GM23338 (cell line): ENCODE measurements at regions not wholly inside any gene's neighbourhood (a gene's known extent, or its start where the extent isn't known, plus 50 kb on each side); places are given as distances from the start of the nearest gene placed in this dataset.

ENCODE experiments used
- ATAC-seq: fragments of 200-7000 bp; cut with Tn5 transposase; 3 replicates; pipeline ENCODE4 v1.9.1; 2020
- DNase-seq: peaks from one replicate; pipeline ENCODE4 v3.0.0-alpha.2; 2015; ENCODE audit warnings: low spot score
- H2AFZ ChIP-seq: fragments of 200-600 bp; sonication (generic); 2 replicates; pipeline ENCODE4 v1.8.0; 2016; ENCODE audit warnings: antibody characterized with exemption, mild to moderate bottlenecking, moderate library complexity
- H3F3A ChIP-seq: fragments of 200-600 bp; sonication (generic); replicated peaks from 2 replicates; pipeline ENCODE4 v1.8.0; 2017; ENCODE audit warnings: antibody characterized with exemption, mixed run types, low read depth
- H3K27ac ChIP-seq: fragments of 200-600 bp; sonication (generic); 2 replicates; pipeline ENCODE4 v1.6.1; 2016; ENCODE audit warnings: low read depth
- H3K27me3 ChIP-seq: fragments of 200-600 bp; sonication (generic); 2 replicates; pipeline ENCODE4 v1.8.0; 2016; ENCODE audit warnings: mild to moderate bottlenecking, mixed run types, moderate library complexity; ENCODE audit not compliant: insufficient read depth
- H3K36me3 ChIP-seq: fragments of 200-600 bp; sonication (generic); 2 replicates; pipeline ENCODE4 v1.8.0; 2016; ENCODE audit warnings: mild to moderate bottlenecking; ENCODE audit not compliant: insufficient read depth
- H3K4me1 ChIP-seq: fragments of 200-600 bp; sonication (generic); 2 replicates; pipeline ENCODE4 v1.8.0; 2016; ENCODE audit warnings: mild to moderate bottlenecking, moderate library complexity; ENCODE audit not compliant: insufficient read depth
- H3K4me2 ChIP-seq: fragments of 200-600 bp; sonication (generic); 2 replicates; pipeline ENCODE4 v1.7.1; 2017; ENCODE audit warnings: mixed run types
- H3K4me3 ChIP-seq: fragments of 200-600 bp; sonication (generic); 2 replicates; pipeline ENCODE4 v1.6.1; 2016; ENCODE audit warnings: mixed run types
- H3K79me2 ChIP-seq: fragments of 200-600 bp; sonication (generic); replicated peaks from 2 replicates; pipeline ENCODE4 v1.8.0; 2017; ENCODE audit warnings: mild to moderate bottlenecking; ENCODE audit not compliant: insufficient read depth
- H3K9me2 ChIP-seq: fragments of 200-600 bp; sonication (generic); 2 replicates; pipeline ENCODE4 v1.8.0; 2017; ENCODE audit not compliant: insufficient read depth
- H4K20me1 ChIP-seq: fragments of 200-600 bp; sonication (generic); replicated peaks from 2 replicates; pipeline ENCODE4 v1.8.0; 2017; ENCODE audit warnings: mild to moderate bottlenecking; ENCODE audit not compliant: insufficient read depth
- H3K27ac Mint-ChIP-seq: 2 replicates; pipeline ENCODE4 v1.8.0; 2020; ENCODE audit warnings: inconsistent platforms, mild to moderate bottlenecking, moderate library complexity, mixed read lengths
- H3K27me3 Mint-ChIP-seq: 3 replicates; pipeline ENCODE4 v1.8.0; 2022; ENCODE audit warnings: low read depth, mild to moderate bottlenecking, moderate library complexity, mixed read lengths, inconsistent platforms; ENCODE audit not compliant: insufficient read depth, poor library complexity
- H3K36me3 Mint-ChIP-seq: 3 replicates; pipeline ENCODE4 v1.8.0; 2021; ENCODE audit warnings: low read depth, mild to moderate bottlenecking, inconsistent platforms, moderate library complexity, mixed read lengths
- H3K4me1 Mint-ChIP-seq: 3 replicates; pipeline ENCODE4 v1.8.0; 2020; ENCODE audit warnings: mild to moderate bottlenecking, inconsistent platforms, mixed read lengths
- H3K4me3 Mint-ChIP-seq: 3 replicates; pipeline ENCODE4 v1.8.0; 2021; ENCODE audit warnings: moderate library complexity, mild to moderate bottlenecking, inconsistent platforms, mixed read lengths
- H3K9me3 Mint-ChIP-seq: 3 replicates; pipeline ENCODE4 v1.8.0; 2020; ENCODE audit warnings: moderate library complexity, mild to moderate bottlenecking, inconsistent platforms, mixed read lengths
- CREB1 ChIP-seq: fragments of 250-450 bp; sonication (Bioruptor Pico); IDR thresholded peaks from 2 replicates; pipeline ENCODE4 v1.5.0; 2020; ENCODE audit warnings: low read depth, mild to moderate bottlenecking, moderate library complexity
- EZH2 ChIP-seq: fragments of 200-600 bp; sonication (generic); IDR thresholded peaks from one replicate; pipeline ENCODE4 v1.8.0; 2017; ENCODE audit warnings: antibody characterized with exemption, mild to moderate bottlenecking, low read depth; ENCODE audit not compliant: unreplicated experiment
- POLR2AphosphoS5 ChIP-seq: IDR thresholded peaks from 2 replicates; pipeline ENCODE4 v1.6.1; 2016; ENCODE audit warnings: antibody characterized with exemption, low read depth
- STAT1 ChIP-seq: IDR thresholded peaks from one replicate; pipeline ENCODE4 v1.6.1; 2016; ENCODE audit warnings: antibody characterized with exemption; ENCODE audit not compliant: unreplicated experiment
- TF ChIP-seq, protein P1 (sequence below): fragments of 250-450 bp; sonication (Bioruptor Pico); IDR thresholded peaks from 2 replicates; pipeline ENCODE4 v1.5.0; 2020; ENCODE audit warnings: mild to moderate bottlenecking, moderate library complexity
- TF ChIP-seq, protein P2 (sequence below): IDR thresholded peaks from 2 replicates; pipeline ENCODE4 v1.6.1; 2016; ENCODE audit warnings: antibody characterized with exemption
- TF ChIP-seq, protein P3 (sequence below), 2 experiments: fragments of 200-600 bp in 1 of 2; sonication (generic) in 1 of 2; conservative IDR thresholded peaks; 2 replicates each; pipeline versions ENCODE4 v1.5.1 to v1.6.1; 2016 to 2017; ENCODE audit warnings: antibody characterized with exemption in 2 of 2, low read depth in 2 of 2, mild to moderate bottlenecking in 2 of 2, moderate library complexity in 1 of 2
- TF ChIP-seq, protein P4 (sequence below): IDR thresholded peaks from one replicate; pipeline ENCODE4 v1.6.1; 2018; ENCODE audit warnings: antibody characterized with exemption; ENCODE audit not compliant: unreplicated experiment

DNA sequence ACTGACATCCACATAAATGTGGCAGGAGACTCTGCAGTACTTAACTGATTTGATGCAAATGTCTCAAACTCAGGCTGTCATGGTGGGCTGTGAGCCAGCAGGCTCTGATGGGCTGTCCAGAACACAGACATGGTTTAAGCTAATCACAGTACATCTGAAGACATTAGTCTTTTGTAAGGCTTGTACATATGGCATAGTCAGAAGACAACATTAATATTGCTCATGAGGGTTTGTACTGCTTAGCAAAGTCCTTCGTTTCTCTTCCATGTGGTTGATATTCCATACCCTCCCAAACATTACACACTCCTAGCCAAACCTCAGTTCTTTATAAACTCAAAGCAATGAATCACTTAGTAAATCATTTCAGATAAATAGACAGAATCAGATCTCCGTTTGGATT, 330.6 kb downstream of the RND3 start:
- Histone ChIP-seq H3K27me3 (no peaks in the 10 kb centered on the region), H3K79me2 (no peaks in the 10 kb centered on the region), H3F3A (no peaks in the 10 kb centered on the region), H2AFZ (peak overlapping the region; percentile 90; the same call in 1 of the 2 replicates), H3K4me1 (no peaks in the 10 kb centered on the region), H3K36me3 (no peaks in the 10 kb centered on the region), H3K9me2 (no peaks in the 10 kb centered on the region), H3K27ac (no peak overlapping the region), H3K4me2 (no peak overlapping the region), H4K20me1 (no peaks in the 10 kb centered on the region), H3K4me3 (no peak overlapping the region)
- no peak overlapping the region for H3K27ac Mint-ChIP-seq
- H3K9me3 Mint-ChIP-seq: no peaks in the 10 kb centered on the region; the same call in 2 of the 3 replicates
- H3K4me3 Mint-ChIP-seq: no peak overlapping the region
- ATAC-seq: no peak
- TF ChIP-seq, protein P1, sequence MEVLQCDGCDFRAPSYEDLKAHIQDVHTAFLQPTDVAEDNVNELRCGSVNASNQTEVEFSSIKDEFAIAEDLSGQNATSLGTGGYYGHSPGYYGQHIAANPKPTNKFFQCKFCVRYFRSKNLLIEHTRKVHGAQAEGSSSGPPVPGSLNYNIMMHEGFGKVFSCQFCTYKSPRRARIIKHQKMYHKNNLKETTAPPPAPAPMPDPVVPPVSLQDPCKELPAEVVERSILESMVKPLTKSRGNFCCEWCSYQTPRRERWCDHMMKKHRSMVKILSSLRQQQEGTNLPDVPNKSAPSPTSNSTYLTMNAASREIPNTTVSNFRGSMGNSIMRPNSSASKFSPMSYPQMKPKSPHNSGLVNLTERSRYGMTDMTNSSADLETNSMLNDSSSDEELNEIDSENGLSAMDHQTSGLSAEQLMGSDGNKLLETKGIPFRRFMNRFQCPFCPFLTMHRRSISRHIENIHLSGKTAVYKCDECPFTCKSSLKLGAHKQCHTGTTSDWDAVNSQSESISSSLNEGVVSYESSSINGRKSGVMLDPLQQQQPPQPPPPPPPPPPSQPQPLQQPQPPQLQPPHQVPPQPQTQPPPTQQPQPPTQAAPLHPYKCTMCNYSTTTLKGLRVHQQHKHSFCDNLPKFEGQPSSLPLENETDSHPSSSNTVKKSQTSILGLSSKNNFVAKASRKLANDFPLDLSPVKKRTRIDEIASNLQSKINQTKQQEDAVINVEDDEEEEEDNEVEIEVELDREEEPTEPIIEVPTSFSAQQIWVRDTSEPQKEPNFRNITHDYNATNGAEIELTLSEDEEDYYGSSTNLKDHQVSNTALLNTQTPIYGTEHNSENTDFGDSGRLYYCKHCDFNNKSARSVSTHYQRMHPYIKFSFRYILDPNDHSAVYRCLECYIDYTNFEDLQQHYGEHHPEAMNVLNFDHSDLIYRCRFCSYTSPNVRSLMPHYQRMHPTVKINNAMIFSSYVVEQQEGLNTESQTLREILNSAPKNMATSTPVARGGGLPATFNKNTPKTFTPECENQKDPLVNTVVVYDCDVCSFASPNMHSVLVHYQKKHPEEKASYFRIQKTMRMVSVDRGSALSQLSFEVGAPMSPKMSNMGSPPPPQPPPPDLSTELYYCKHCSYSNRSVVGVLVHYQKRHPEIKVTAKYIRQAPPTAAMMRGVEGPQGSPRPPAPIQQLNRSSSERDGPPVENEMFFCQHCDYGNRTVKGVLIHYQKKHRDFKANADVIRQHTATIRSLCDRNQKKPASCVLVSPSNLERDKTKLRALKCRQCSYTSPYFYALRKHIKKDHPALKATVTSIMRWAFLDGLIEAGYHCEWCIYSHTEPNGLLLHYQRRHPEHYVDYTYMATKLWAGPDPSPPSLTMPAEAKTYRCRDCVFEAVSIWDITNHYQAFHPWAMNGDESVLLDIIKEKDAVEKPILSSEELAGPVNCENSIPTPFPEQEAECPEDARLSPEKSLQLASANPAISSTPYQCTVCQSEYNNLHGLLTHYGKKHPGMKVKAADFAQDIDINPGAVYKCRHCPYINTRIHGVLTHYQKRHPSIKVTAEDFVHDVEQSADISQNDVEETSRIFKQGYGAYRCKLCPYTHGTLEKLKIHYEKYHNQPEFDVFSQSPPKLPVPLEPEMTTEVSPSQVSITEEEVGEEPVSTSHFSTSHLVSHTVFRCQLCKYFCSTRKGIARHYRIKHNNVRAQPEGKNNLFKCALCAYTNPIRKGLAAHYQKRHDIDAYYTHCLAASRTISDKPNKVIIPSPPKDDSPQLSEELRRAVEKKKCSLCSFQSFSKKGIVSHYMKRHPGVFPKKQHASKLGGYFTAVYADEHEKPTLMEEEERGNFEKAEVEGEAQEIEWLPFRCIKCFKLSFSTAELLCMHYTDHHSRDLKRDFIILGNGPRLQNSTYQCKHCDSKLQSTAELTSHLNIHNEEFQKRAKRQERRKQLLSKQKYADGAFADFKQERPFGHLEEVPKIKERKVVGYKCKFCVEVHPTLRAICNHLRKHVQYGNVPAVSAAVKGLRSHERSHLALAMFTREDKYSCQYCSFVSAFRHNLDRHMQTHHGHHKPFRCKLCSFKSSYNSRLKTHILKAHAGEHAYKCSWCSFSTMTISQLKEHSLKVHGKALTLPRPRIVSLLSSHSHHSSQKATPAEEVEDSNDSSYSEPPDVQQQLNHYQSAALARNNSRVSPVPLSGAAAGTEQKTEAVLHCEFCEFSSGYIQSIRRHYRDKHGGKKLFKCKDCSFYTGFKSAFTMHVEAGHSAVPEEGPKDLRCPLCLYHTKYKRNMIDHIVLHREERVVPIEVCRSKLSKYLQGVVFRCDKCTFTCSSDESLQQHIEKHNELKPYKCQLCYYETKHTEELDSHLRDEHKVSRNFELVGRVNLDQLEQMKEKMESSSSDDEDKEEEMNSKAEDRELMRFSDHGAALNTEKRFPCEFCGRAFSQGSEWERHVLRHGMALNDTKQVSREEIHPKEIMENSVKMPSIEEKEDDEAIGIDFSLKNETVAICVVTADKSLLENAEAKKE (CRISPR knock-in tag): no peak
- DNase-seq: no peak
- no peaks in the 10 kb centered on the region for H3K4me1 Mint-ChIP-seq
- no peaks in the 10 kb centered on the region for H3K36me3 Mint-ChIP-seq
- no peaks in the 10 kb centered on the region for H3K27me3 Mint-ChIP-seq

DNA sequence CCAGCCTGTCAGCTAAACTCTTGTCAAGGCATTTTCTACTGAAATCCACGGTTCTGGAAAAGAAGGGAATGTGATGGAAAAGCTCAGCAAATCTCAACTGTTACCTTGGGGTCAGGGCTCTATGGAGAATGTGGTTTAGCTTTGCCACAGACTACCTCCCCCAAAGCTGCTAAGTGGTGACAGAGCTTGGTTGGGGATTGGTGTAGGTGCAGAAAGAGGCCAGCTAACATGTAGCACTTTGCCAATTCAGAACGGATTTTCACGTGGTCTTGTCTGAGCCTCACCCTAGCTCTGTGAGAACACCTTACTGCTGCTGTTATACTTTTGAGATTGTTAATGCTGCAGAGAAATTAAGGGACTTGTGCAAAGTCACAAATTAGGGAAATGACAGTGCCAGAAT, 331.1 kb downstream of the RND3 start:
- H3K4me2 ChIP-seq: no peak overlapping the region
- H3K9me2 ChIP-seq: no peaks in the 10 kb centered on the region
- Mint-ChIP-seq H3K27me3 (no peaks in the 10 kb centered on the region), H3K4me3 (no peak overlapping the region), H3K9me3 (no peaks in the 10 kb centered on the region; the same call in 2 of the 3 replicates), H3K36me3 (no peaks in the 10 kb centered on the region), H3K4me1 (no peaks in the 10 kb centered on the region), H3K27ac (no peak overlapping the region; the same call in 1 of the 2 replicates)
- H3K36me3 ChIP-seq: no peaks in the 10 kb centered on the region
- H3K27ac ChIP-seq: no peak overlapping the region
- no peak for DNase-seq
- no peak for ATAC-seq
- peak overlapping the region; percentile 90; the same call in 1 of the 2 replicates for H2AFZ ChIP-seq
- H3K27me3 ChIP-seq: no peaks in the 10 kb centered on the region
- no peaks in the 10 kb centered on the region for H3K79me2 ChIP-seq
- no peaks in the 10 kb centered on the region for H4K20me1 ChIP-seq
- H3K4me3 ChIP-seq: no peak overlapping the region
- H3F3A ChIP-seq: no peaks in the 10 kb centered on the region
- H3K4me1 ChIP-seq: no peaks in the 10 kb centered on the region
- no peak for TF ChIP-seq CREB1 (CRISPR knock-in tag)
- TF ChIP-seq, protein P2, sequence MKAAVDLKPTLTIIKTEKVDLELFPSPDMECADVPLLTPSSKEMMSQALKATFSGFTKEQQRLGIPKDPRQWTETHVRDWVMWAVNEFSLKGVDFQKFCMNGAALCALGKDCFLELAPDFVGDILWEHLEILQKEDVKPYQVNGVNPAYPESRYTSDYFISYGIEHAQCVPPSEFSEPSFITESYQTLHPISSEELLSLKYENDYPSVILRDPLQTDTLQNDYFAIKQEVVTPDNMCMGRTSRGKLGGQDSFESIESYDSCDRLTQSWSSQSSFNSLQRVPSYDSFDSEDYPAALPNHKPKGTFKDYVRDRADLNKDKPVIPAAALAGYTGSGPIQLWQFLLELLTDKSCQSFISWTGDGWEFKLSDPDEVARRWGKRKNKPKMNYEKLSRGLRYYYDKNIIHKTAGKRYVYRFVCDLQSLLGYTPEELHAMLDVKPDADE: no peak
- TF ChIP-seq, protein P3, sequence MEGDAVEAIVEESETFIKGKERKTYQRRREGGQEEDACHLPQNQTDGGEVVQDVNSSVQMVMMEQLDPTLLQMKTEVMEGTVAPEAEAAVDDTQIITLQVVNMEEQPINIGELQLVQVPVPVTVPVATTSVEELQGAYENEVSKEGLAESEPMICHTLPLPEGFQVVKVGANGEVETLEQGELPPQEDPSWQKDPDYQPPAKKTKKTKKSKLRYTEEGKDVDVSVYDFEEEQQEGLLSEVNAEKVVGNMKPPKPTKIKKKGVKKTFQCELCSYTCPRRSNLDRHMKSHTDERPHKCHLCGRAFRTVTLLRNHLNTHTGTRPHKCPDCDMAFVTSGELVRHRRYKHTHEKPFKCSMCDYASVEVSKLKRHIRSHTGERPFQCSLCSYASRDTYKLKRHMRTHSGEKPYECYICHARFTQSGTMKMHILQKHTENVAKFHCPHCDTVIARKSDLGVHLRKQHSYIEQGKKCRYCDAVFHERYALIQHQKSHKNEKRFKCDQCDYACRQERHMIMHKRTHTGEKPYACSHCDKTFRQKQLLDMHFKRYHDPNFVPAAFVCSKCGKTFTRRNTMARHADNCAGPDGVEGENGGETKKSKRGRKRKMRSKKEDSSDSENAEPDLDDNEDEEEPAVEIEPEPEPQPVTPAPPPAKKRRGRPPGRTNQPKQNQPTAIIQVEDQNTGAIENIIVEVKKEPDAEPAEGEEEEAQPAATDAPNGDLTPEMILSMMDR (conservative IDR thresholded peaks at IDR 0.05; ENCODE audit: low read depth in 2 of 2): no peak
- no peak for TF ChIP-seq EZH2
- TF ChIP-seq STAT1: no peak
- TF ChIP-seq POLR2AphosphoS5: no peak
- TF ChIP-seq, protein P4, sequence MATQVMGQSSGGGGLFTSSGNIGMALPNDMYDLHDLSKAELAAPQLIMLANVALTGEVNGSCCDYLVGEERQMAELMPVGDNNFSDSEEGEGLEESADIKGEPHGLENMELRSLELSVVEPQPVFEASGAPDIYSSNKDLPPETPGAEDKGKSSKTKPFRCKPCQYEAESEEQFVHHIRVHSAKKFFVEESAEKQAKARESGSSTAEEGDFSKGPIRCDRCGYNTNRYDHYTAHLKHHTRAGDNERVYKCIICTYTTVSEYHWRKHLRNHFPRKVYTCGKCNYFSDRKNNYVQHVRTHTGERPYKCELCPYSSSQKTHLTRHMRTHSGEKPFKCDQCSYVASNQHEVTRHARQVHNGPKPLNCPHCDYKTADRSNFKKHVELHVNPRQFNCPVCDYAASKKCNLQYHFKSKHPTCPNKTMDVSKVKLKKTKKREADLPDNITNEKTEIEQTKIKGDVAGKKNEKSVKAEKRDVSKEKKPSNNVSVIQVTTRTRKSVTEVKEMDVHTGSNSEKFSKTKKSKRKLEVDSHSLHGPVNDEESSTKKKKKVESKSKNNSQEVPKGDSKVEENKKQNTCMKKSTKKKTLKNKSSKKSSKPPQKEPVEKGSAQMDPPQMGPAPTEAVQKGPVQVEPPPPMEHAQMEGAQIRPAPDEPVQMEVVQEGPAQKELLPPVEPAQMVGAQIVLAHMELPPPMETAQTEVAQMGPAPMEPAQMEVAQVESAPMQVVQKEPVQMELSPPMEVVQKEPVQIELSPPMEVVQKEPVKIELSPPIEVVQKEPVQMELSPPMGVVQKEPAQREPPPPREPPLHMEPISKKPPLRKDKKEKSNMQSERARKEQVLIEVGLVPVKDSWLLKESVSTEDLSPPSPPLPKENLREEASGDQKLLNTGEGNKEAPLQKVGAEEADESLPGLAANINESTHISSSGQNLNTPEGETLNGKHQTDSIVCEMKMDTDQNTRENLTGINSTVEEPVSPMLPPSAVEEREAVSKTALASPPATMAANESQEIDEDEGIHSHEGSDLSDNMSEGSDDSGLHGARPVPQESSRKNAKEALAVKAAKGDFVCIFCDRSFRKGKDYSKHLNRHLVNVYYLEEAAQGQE: no peak
